Vagina (tissue), 2 donors: ENCODE measurements at regions not wholly inside any gene's neighbourhood (a gene's known extent, or its start where the extent isn't known, plus 50 kb on each side); places are given as distances from the start of the nearest gene placed in this dataset.

Experiments
- CTCF ChIP-seq, 3 experiments: fragments of 450-650 bp in 2 of 3; fragments of 200-600 bp in 1 of 3; sonication (generic) in 1 of 3; IDR thresholded peaks; one replicate each; pipeline ENCODE4 v1.5.1; 2017 to 2019; ENCODE audit warnings: antibody characterized with exemption in 3 of 3, mild to moderate bottlenecking in 2 of 3, moderate library complexity in 2 of 3
- POLR2A ChIP-seq, 2 donors: fragments of 450-650 bp; IDR thresholded peaks; one replicate each; pipeline ENCODE4 v1.6.1; 2017; ENCODE audit warnings: antibody characterized with exemption in 2 of 2, mild to moderate bottlenecking in 2 of 2, moderate library complexity in 2 of 2

DNA sequence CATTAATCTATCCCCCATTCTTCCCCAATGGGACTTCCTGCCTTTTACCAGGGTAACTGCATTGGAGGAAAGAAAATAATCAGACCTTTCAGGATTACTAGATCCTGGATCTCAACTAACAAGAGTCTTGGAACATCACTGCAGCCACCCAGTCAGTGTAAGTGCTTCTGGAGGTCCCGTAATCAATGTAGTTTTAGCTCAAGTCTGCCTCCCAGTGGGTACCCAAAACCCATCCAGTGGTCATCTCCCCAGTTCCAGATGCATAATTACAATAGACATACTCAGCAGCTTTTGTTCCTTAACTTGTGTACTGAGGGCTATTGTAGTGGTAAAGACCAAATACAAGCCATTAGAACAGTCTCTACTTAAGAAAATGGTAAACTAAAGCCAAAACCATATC, 319.1 kb downstream of the GPATCH2 start:
- TF ChIP-seq CTCF (IDR thresholded peaks at IDR 0.05) (no peak), POLR2A (IDR thresholded peaks at IDR 0.05) (no peak)
